IMR-90 (cell line): ENCODE measurements at regions not wholly inside any gene's neighbourhood (a gene's known extent, or its start where the extent isn't known, plus 50 kb on each side); places are given as distances from the start of the nearest gene placed in this dataset.

Experiments used
- ATAC-seq: fragments of 200-7000 bp; cut with Tn5 transposase; 2 replicates; pipeline ENCODE4 v1.9.1; 2020; ENCODE audit warnings: low read depth, mild to moderate bottlenecking, moderate library complexity
- BruUV-seq: library from RNA; stranded (reverse); fragments of 400-500 nt; replicated peaks from 2 replicates; lab custom pipeline; 2021; lab: Mats Ljungman, UMichigan
- CTCF ChIA-PET: fragments of 300-600 bp; formaldehyde crosslinking; extraction: SDS; loops from one replicate; lab custom pipeline; 2021; ENCODE audit warnings: antibody characterized with exemption; lab: Yijun Ruan, JAX
- POLR2A ChIA-PET: fragments of 300-600 bp; sonication (Branson Sonifier 250); formaldehyde crosslinking; loops from one replicate; lab custom pipeline; 2022; ENCODE audit warnings: antibody characterized with exemption; ENCODE audit not compliant: unreplicated experiment; lab: Charles Lee
- DNase-seq: peaks from one replicate; pipeline ENCODE4 v3.0.0; 2013
- H2AFZ ChIP-seq: replicated peaks from 2 replicates; pipeline ENCODE3; 2013; ENCODE audit warnings: low read length, mild to moderate bottlenecking; ENCODE audit not compliant: poor library complexity
- H2AK5ac ChIP-seq: 2 replicates; pipeline ENCODE4 v1.6.1; 2013; ENCODE audit warnings: low read depth, low read length, inconsistent platforms
- H2AK9ac ChIP-seq: replicated peaks from 2 replicates; pipeline ENCODE3; 2013; ENCODE audit warnings: mild to moderate bottlenecking, low read depth, low read length, moderate library complexity; ENCODE audit not compliant: poor library complexity
- H2BK120ac ChIP-seq: 2 replicates; pipeline ENCODE4 v1.6.1; 2013; ENCODE audit warnings: low read depth, low read length, inconsistent platforms
- H2BK15ac ChIP-seq: 3 replicates; pipeline ENCODE4 v1.6.1; 2013; ENCODE audit warnings: low read depth, low read length, inconsistent platforms
- H2BK20ac ChIP-seq: 2 replicates; pipeline ENCODE4 v1.6.1; 2013; ENCODE audit warnings: low read depth, mild to moderate bottlenecking, inconsistent platforms, low read length, moderate library complexity
- H2BK5ac ChIP-seq: 2 replicates; pipeline ENCODE4 v1.6.1; 2013; ENCODE audit warnings: mild to moderate bottlenecking, low read depth, low read length, inconsistent platforms; ENCODE audit not compliant: poor library complexity, severe bottlenecking
- H3K14ac ChIP-seq: replicated peaks from 2 replicates; pipeline ENCODE4 v1.6.1; 2013; ENCODE audit warnings: low read depth, low read length, inconsistent platforms
- H3K18ac ChIP-seq: 2 replicates; pipeline ENCODE4 v1.6.1; 2013; ENCODE audit warnings: low read depth, low read length, control low read depth
- H3K23ac ChIP-seq: 2 replicates; pipeline ENCODE4 v1.6.1; 2013; ENCODE audit warnings: low read depth, low read length, inconsistent platforms
- H3K27ac ChIP-seq: 2 replicates; pipeline ENCODE4 v1.5.1; 2013; ENCODE audit warnings: mild to moderate bottlenecking, control low read depth, low read length; ENCODE audit not compliant: insufficient read depth
- H3K27me3 ChIP-seq: 2 replicates; pipeline ENCODE4 v1.6.1; 2013; ENCODE audit warnings: low read length; ENCODE audit not compliant: control insufficient read depth, insufficient read depth
- H3K36me3 ChIP-seq: 2 replicates; pipeline ENCODE4 v1.6.1; 2013; ENCODE audit warnings: low read length, mixed read lengths; ENCODE audit not compliant: control insufficient read depth, insufficient read depth
- H3K4ac ChIP-seq: 2 replicates; pipeline ENCODE4 v1.6.1; 2013; ENCODE audit warnings: low read depth, low read length, inconsistent platforms
- H3K4me1 ChIP-seq: 2 replicates; pipeline ENCODE4 v1.6.1; 2013; ENCODE audit warnings: low read length, mixed read lengths; ENCODE audit not compliant: control insufficient read depth, insufficient read depth
- H3K4me2 ChIP-seq: 2 replicates; pipeline ENCODE4 v1.6.1; 2013; ENCODE audit warnings: low read depth, mild to moderate bottlenecking, control low read depth, low read length, moderate library complexity
- H3K4me3 ChIP-seq: 2 replicates; pipeline ENCODE4 v1.5.1; 2013; ENCODE audit warnings: low read depth, mild to moderate bottlenecking, control low read depth, low read length, moderate library complexity; ENCODE audit not compliant: insufficient read depth
- H3K56ac ChIP-seq: 2 replicates; pipeline ENCODE4 v1.6.1; 2013; ENCODE audit warnings: low read length, inconsistent platforms; ENCODE audit not compliant: insufficient read depth; ENCODE audit errors: extremely low read depth
- H3K79me1 ChIP-seq, 2 experiments: 2 replicates each; pipeline ENCODE4 v1.6.1; 2013; ENCODE audit warnings: low read length in 2 of 2, inconsistent platforms in 1 of 2, low read depth in 1 of 2
- H3K9ac ChIP-seq: 2 replicates; pipeline ENCODE4 v1.6.1; 2013; ENCODE audit warnings: low read depth, low read length, control low read depth
- H3K9me1 ChIP-seq: 2 replicates; pipeline ENCODE4 v1.6.1; 2013; ENCODE audit warnings: low read length, inconsistent platforms; ENCODE audit not compliant: insufficient read depth
- H3K9me3 ChIP-seq: 2 replicates; pipeline ENCODE4 v1.6.1; 2013; ENCODE audit warnings: low read length; ENCODE audit not compliant: control insufficient read depth, insufficient read depth
- H4K20me1 ChIP-seq: 2 replicates; pipeline ENCODE4 v1.6.1; 2013; ENCODE audit warnings: low read length, inconsistent platforms; ENCODE audit not compliant: insufficient read depth
- H4K5ac ChIP-seq: 2 replicates; pipeline ENCODE4 v1.6.1; 2013; ENCODE audit warnings: mild to moderate bottlenecking, low read depth, low read length, control low read depth
- H4K8ac ChIP-seq, 2 experiments: 2 replicates each; pipeline ENCODE4 v1.6.1; 2013; ENCODE audit warnings: low read depth in 2 of 2, low read length in 2 of 2, control low read depth in 1 of 2, inconsistent platforms in 1 of 2
- H4K91ac ChIP-seq: 2 replicates; pipeline ENCODE4 v1.6.1; 2013; ENCODE audit warnings: low read depth, low read length, inconsistent platforms; ENCODE audit not compliant: insufficient read depth
- CTCF ChIP-seq: conservative IDR thresholded peaks from 2 replicates; pipeline ENCODE4 v1.5.1; 2012; ENCODE audit warnings: mild to moderate bottlenecking, low read depth, low read length, improper control_type of control experiment
- MAZ ChIP-seq: IDR thresholded peaks from 2 replicates; pipeline ENCODE4 v1.6.1; 2012; ENCODE audit warnings: low read depth, mild to moderate bottlenecking, low read length, improper control_type of control experiment, moderate library complexity, borderline replicate concordance
- POLR2A ChIP-seq: IDR thresholded peaks from 2 replicates; pipeline ENCODE4 v1.6.1; 2012; ENCODE audit warnings: mild to moderate bottlenecking, low read depth, low read length
- RFX5 ChIP-seq: IDR thresholded peaks from 2 replicates; pipeline ENCODE4 v1.8.0; 2012; ENCODE audit warnings: low read depth, mild to moderate bottlenecking, low read length, moderate library complexity
- WGBS, 2 experiments: methylation state at CpG; one replicate each; pipeline versions ENCODE4 v1.1.5 to v1.1.7; 2013; ENCODE audit warnings: missing lambda C conversion rate in 2 of 2; ENCODE audit not compliant: insufficient read length in 1 of 2; ENCODE audit errors: extremely low coverage in 2 of 2; 5-methylcytosine and 5-hydroxymethylcytosine counted together
- dilution Hi-C: fragments of 300-500 bp; cut with HindIII; formaldehyde crosslinking; loops from one replicate; pipeline ENCODE4 v1.14.3; 2018; ENCODE audit warnings: low sequenced_read_pairs; ENCODE audit not compliant: unreplicated experiment
- in situ Hi-C: fragments of 300-500 bp; cut with MboI; formaldehyde crosslinking; loops from 3 replicates; pipeline ENCODE4 v1.14.3; 2019; ENCODE audit warnings: low sequenced_read_pairs, inconsistent platforms, mixed read lengths
- intact Hi-C: fragments of 100-400 bp; cut with micrococcal nuclease; formaldehyde crosslinking; loops from 2 replicates; pipeline ENCODE4 v1.10.0; 2022

- no peaks in the 10 kb centered on the region for H3K27me3 ChIP-seq
- no peak overlapping the region for H3K4me3 ChIP-seq
- no peaks in the 10 kb centered on the region for H3K4me1 ChIP-seq
- dilution Hi-C loops: no loop called here
- H2AK9ac ChIP-seq: no peak overlapping the region
- H4K20me1 ChIP-seq: no peaks in the 10 kb centered on the region
- H4K8ac ChIP-seq: no peak overlapping the region
- H3K9ac ChIP-seq: no peak overlapping the region
- no peaks in the 10 kb centered on the region for H3K36me3 ChIP-seq
- no peak overlapping the region for H2BK15ac ChIP-seq
- BruUV-seq: no TSS peak
- no peak overlapping the region for H3K14ac ChIP-seq
- no peaks in the 10 kb centered on the region for H3K9me3 ChIP-seq
- H3K23ac ChIP-seq: no peak overlapping the region
- no peak overlapping the region for H2BK5ac ChIP-seq
- H3K9me1 ChIP-seq: no peaks in the 10 kb centered on the region
- 20% methylated on average over 1 of the region's 5 CpGs; no CpG with 5 or more reads in 1 of the 2 experiments for WGBS, 2 experiments
- H3K4ac ChIP-seq: no peak overlapping the region
- ChIA-PET POLR2A (no interaction called here), CTCF (no interaction called here)
- H2AK5ac ChIP-seq: no peak overlapping the region
- no peak overlapping the region for H3K18ac ChIP-seq
- ATAC-seq (no peak), DNase-seq (no peak)
- no peak overlapping the region for H3K56ac ChIP-seq
- H4K5ac ChIP-seq: no peak overlapping the region
- no peak overlapping the region for H3K4me2 ChIP-seq
- no peak overlapping the region for H2BK120ac ChIP-seq
- intact Hi-C loops: no loop called here
- no peak overlapping the region for H3K27ac ChIP-seq
- H2AFZ ChIP-seq: no peak overlapping the region
- no peaks in the 10 kb centered on the region for H3K79me1 ChIP-seq
- in situ Hi-C loops: no loop called here
- TF ChIP-seq MAZ: no peak
- no peak for TF ChIP-seq CTCF
- TF ChIP-seq POLR2A: no peak
- TF ChIP-seq RFX5: no peak
- H2BK20ac ChIP-seq: no peak overlapping the region
- no peak overlapping the region for H4K91ac ChIP-seq
Measured at GRCh38 chr10:23686722-23687121, 247.8 kb downstream of the OTUD1 start.
